K562 (cell line): ENCODE measurements at regions not wholly inside any gene's neighbourhood (a gene's known extent, or its start where the extent isn't known, plus 50 kb on each side); places are given as distances from the start of the nearest gene placed in this dataset.
A peak's percentile ranks its signal among the peaks of the same experiment; 100 is the strongest.

Experiments used
- ATAC-seq: fragments of 200-7000 bp; cut with Tn5 transposase; 3 replicates; pipeline ENCODE4 v1.9.1; 2020; ENCODE audit warnings: moderate library complexity
- BruUV-seq: library from RNA; stranded (reverse); fragments of 400-500 nt; replicated peaks from 2 replicates; lab custom pipeline; 2021; lab: Mats Ljungman, UMichigan
- CTCF ChIA-PET: fragments of 300-600 bp; formaldehyde crosslinking; extraction: SDS; loops from one replicate; lab custom pipeline; 2021; ENCODE audit warnings: low intra/inter-chr PET ratio; lab: Yijun Ruan, JAX
- POLR2A ChIA-PET: fragments of 300-600, 350-650 bp; sonication (Branson Sonifier 250); formaldehyde crosslinking; extraction: SDS; loops from one replicate; lab custom pipeline; 2021; ENCODE audit warnings: antibody characterized with exemption, inconsistent platforms; lab: Yijun Ruan, JAX
- DNase-seq, 4 experiments: peaks; one replicate each; pipeline versions ENCODE4 v3.0.0 to v3.0.0-alpha.2; 2011 to 2018; ENCODE audit warnings: low spot score in 3 of 4, mixed read lengths in 3 of 4; ENCODE audit errors: extremely low read depth in 1 of 4
- FAIRE-seq: peaks from 2 replicates; lab custom pipeline; 2011; peaks lifted over from hg19 to GRCh38; lab: Jason Lieb, UNC
- H2AFZ ChIP-seq: 2 replicates; pipeline ENCODE4 v1.6.0; 2011; ENCODE audit warnings: low read depth, low read length, control low read depth, inconsistent platforms
- H3K27ac ChIP-seq: fragments of 200-600 bp; 3 replicates; pipeline ENCODE4 v1.8.0; 2011; ENCODE audit warnings: low read depth, mild to moderate bottlenecking, control low read depth, inconsistent platforms, low read length, moderate library complexity, mixed read lengths; ENCODE audit errors: extremely low read depth
- H3K27me3 ChIP-seq, 2 experiments: fragments of 300-600 bp in 1 of 2; 2 replicates in 1 of 2; 3 replicates in 1 of 2; pipeline versions ENCODE4 v1.6.0 to v1.8.0; 2011; ENCODE audit warnings: inconsistent platforms in 2 of 2, low read length in 2 of 2, mild to moderate bottlenecking in 1 of 2, mixed read lengths in 1 of 2, moderate library complexity in 1 of 2; ENCODE audit not compliant: control insufficient read depth in 2 of 2, insufficient read depth in 2 of 2
- H3K36me3 ChIP-seq: fragments of 300-600 bp; 3 replicates; pipeline ENCODE4 v1.8.0; 2011; ENCODE audit warnings: mild to moderate bottlenecking, low read length, inconsistent platforms; ENCODE audit not compliant: control insufficient read depth, insufficient read depth
- H3K4me1 ChIP-seq, 2 experiments: fragments of 200-600 bp in 1 of 2; replicated peaks in 1 of 2; 2 replicates in 1 of 2; 3 replicates in 1 of 2; pipeline versions ENCODE4 v1.5.1 to v1.8.0; 2011; ENCODE audit warnings: inconsistent platforms in 2 of 2, low read length in 2 of 2, mild to moderate bottlenecking in 1 of 2, mixed read lengths in 1 of 2, moderate library complexity in 1 of 2; ENCODE audit not compliant: control insufficient read depth in 2 of 2, insufficient read depth in 2 of 2
- H3K4me2 ChIP-seq: 2 replicates; pipeline ENCODE4 v1.6.1; 2011; ENCODE audit warnings: low read length, control low read depth, inconsistent platforms, mixed read lengths; ENCODE audit not compliant: insufficient read depth
- H3K4me3 ChIP-seq: fragments of 200-600 bp; sonication (generic), shearing (Covaris generic); 2 replicates; pipeline ENCODE4 v1.5.1; 2016; ENCODE audit warnings: control low read depth, inconsistent platforms
- H3K79me2 ChIP-seq: fragments of 200-600 bp; 3 replicates; pipeline ENCODE4 v1.8.0; 2011; ENCODE audit warnings: low read length, inconsistent platforms; ENCODE audit not compliant: control insufficient read depth, insufficient read depth
- H3K9ac ChIP-seq, 2 experiments: 2 replicates each; pipeline versions ENCODE4 v1.6.0 to v1.6.1; 2011; ENCODE audit warnings: low read depth in 2 of 2, low read length in 2 of 2, control low read depth in 1 of 2, inconsistent platforms in 1 of 2, mild to moderate bottlenecking in 1 of 2, mixed read lengths in 1 of 2; ENCODE audit not compliant: insufficient read depth in 1 of 2
- H3K9me1 ChIP-seq: one replicate; pipeline ENCODE4 v1.6.0; 2011; ENCODE audit warnings: inconsistent platforms, mild to moderate bottlenecking, low read length, moderate library complexity; ENCODE audit not compliant: control insufficient read depth, insufficient read depth
- H3K9me3 ChIP-seq: replicated peaks from 2 replicates; pipeline ENCODE4 v1.5.1; 2011; ENCODE audit warnings: low read depth, low read length, inconsistent platforms; ENCODE audit not compliant: control insufficient read depth, insufficient read depth
- H4K20me1 ChIP-seq: replicated peaks from 2 replicates; pipeline ENCODE4 v1.6.1; 2011; ENCODE audit warnings: low read length, inconsistent platforms, mixed read lengths; ENCODE audit not compliant: control insufficient read depth, insufficient read depth
- ARID1B ChIP-seq: fragments of 450-650 bp; IDR thresholded peaks from 2 replicates; pipeline ENCODE4 v1.6.1; 2016; ENCODE audit warnings: antibody characterized with exemption, mild to moderate bottlenecking, inconsistent platforms
- FOXA1 ChIP-seq: fragments of 450-650 bp; IDR thresholded peaks from 2 replicates; pipeline ENCODE4 v1.6.1; 2016; ENCODE audit warnings: mild to moderate bottlenecking, borderline replicate concordance
- GMEB1 ChIP-seq: fragments of 250-450 bp; sonication (Bioruptor Pico); IDR thresholded peaks from 2 replicates; pipeline ENCODE4 v1.4.0; 2020; ENCODE audit warnings: mild to moderate bottlenecking
- GTF2B ChIP-seq: IDR thresholded peaks from 2 replicates; pipeline ENCODE4 v1.6.1; 2011; ENCODE audit not compliant: insufficient read length; ENCODE audit errors: extremely low read depth
- HNRNPK ChIP-seq: fragments of 200-400 bp; formaldehyde crosslinking; IDR thresholded peaks from one replicate; pipeline ENCODE4 v1.6.1; 2018; ENCODE audit warnings: mild to moderate bottlenecking, low read depth, low read length; ENCODE audit not compliant: poor library complexity, severe bottlenecking
- LARP7 ChIP-seq: fragments of 450-650 bp; IDR thresholded peaks from 2 replicates; pipeline ENCODE4 v1.6.1; 2016
- NR4A1 ChIP-seq, 2 experiments: fragments of 250-450 bp in 1 of 2; fragments of 450-650 bp in 1 of 2; sonication (Bioruptor Pico) in 1 of 2; IDR thresholded peaks; 2 replicates each; pipeline versions ENCODE4 v1.4.0 to v1.6.1; 2016 to 2020; ENCODE audit warnings: mild to moderate bottlenecking in 2 of 2, missing compliant biosample characterization in 1 of 2, missing genetic modification characterization in 1 of 2, moderate library complexity in 1 of 2
- PREB ChIP-seq: sonication (generic); formaldehyde crosslinking; IDR thresholded peaks from 2 replicates; pipeline ENCODE4 v1.8.1; 2023; ENCODE audit warnings: mild to moderate bottlenecking, missing genetic modification reagents
- RBM34 ChIP-seq: fragments of 200-400 bp; formaldehyde crosslinking; IDR thresholded peaks from 2 replicates; pipeline ENCODE4 v1.6.1; 2018; ENCODE audit warnings: low read length, borderline replicate concordance; ENCODE audit not compliant: insufficient read depth
- SMAD3 ChIP-seq: fragments of 450-650 bp; formaldehyde crosslinking; conservative IDR thresholded peaks from 2 replicates; pipeline ENCODE4 v1.4.0; 2020; ENCODE audit warnings: mild to moderate bottlenecking
- SRSF1 ChIP-seq: fragments of 200-400 bp; formaldehyde crosslinking; IDR thresholded peaks from 2 replicates; pipeline ENCODE4 v1.6.1; 2017; ENCODE audit warnings: mild to moderate bottlenecking, low read depth, low read length, moderate library complexity
- ZKSCAN3 ChIP-seq: fragments of 250-450 bp; sonication (Bioruptor Pico); IDR thresholded peaks from 2 replicates; pipeline ENCODE4 v1.4.0; 2020
- ZNF197 ChIP-seq: fragments of 200-800 bp; sonication (Bioruptor generic); IDR thresholded peaks from 2 replicates; pipeline ENCODE4 v1.6.1; 2016; ENCODE audit warnings: low read depth, missing genetic modification characterization, missing compliant biosample characterization
- ZNF280A ChIP-seq: fragments of 450-650 bp; IDR thresholded peaks from 2 replicates; pipeline ENCODE4 v1.6.1; 2018; ENCODE audit warnings: mild to moderate bottlenecking, low read depth; ENCODE audit not compliant: partially characterized antibody
- ZNF408 ChIP-seq: fragments of 250-450 bp; sonication (Bioruptor Pico); IDR thresholded peaks from 2 replicates; pipeline ENCODE4 v1.4.0; 2020; ENCODE audit warnings: low read depth, mild to moderate bottlenecking, moderate library complexity
- ZNF586 ChIP-seq: fragments of 450-650 bp; formaldehyde crosslinking; conservative IDR thresholded peaks from 2 replicates; pipeline ENCODE4 v1.4.0; 2020; ENCODE audit warnings: mild to moderate bottlenecking, moderate library complexity
- WGBS: fragments of 100-300 bp; shearing (Covaris generic); methylation state at CpG from one replicate; pipeline ENCODE4 v1.1.6; 2016; ENCODE audit warnings: low coverage, mixed read lengths; ENCODE audit not compliant: insufficient coverage; ENCODE audit errors: missing lambda C conversion rate; 5-methylcytosine and 5-hydroxymethylcytosine counted together
- in situ Hi-C: fragments of 300-500 bp; cut with MboI; formaldehyde crosslinking; loops from 4 replicates; pipeline ENCODE4 v1.15.0; 2018; ENCODE audit warnings: inconsistent platforms, mixed read lengths
- intact Hi-C: fragments of 100-400 bp; cut with micrococcal nuclease; formaldehyde crosslinking; loops from 2 replicates; pipeline ENCODE4 v1.14.2; 2022
- TF ChIP-seq, protein P1 (sequence below): fragments of 250-450 bp; sonication (Bioruptor Pico); IDR thresholded peaks from 2 replicates; pipeline ENCODE4 v1.4.0; 2020; ENCODE audit warnings: mild to moderate bottlenecking, moderate library complexity

DNA sequence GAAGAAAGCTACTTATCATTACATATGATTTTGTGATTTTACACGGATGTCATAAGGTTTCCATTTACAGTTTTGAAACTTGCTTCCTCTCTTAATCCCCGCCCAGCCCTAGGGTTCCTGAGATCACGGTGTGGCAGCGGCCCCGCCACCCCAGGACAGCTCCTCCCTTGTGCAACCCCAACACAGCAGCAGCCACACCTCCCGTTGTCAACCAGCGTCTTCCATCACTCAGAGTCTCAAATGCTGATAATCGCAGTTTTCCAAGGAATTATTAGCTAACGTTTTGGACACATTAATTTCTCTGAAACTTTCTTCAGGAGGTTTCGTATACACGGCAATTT is 204.8 kb downstream of the THBS2 start:
- DNase-seq (no peak), FAIRE-seq (no peak)
- intact Hi-C loops: no loop called here
- TF ChIP-seq SMAD3 (CRISPR knock-in tag) (no peak), NR4A1 (CRISPR knock-in tag; IDR thresholded peaks at IDR 0.05) (no peak), NR4A1 (tag; IDR thresholded peaks at IDR 0.05) (no peak), ZKSCAN3 (CRISPR knock-in tag) (no peak), ZNF197 (CRISPR knock-in tag) (no peak), FOXA1 (no peak), ARID1B (no peak), HNRNPK (no peak), ZNF586 (CRISPR knock-in tag) (no peak), LARP7 (no peak), SRSF1 (no peak), GMEB1 (no peak), GTF2B (no peak), RBM34 (no peak), PREB (CRISPR knock-in tag) (no peak), ZNF408 (CRISPR knock-in tag) (no peak), ZNF280A (no peak)
- TF ChIP-seq, protein P1, sequence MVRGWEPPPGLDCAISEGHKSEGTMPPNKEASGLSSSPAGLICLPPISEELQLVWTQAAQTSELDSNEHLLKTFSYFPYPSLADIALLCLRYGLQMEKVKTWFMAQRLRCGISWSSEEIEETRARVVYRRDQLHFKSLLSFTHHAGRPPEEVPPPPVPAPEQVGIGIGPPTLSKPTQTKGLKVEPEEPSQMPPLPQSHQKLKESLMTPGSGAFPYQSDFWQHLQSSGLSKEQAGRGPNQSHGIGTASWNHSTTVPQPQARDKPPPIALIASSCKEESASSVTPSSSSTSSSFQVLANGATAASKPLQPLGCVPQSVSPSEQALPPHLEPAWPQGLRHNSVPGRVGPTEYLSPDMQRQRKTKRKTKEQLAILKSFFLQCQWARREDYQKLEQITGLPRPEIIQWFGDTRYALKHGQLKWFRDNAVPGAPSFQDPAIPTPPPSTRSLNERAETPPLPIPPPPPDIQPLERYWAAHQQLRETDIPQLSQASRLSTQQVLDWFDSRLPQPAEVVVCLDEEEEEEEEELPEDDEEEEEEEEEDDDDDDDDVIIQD (CRISPR knock-in tag): no peak

More for the DNA sequence above, 204.8 kb downstream of the THBS2 start:
- Histone ChIP-seq H3K4me2 (no peak overlapping the region), H3K79me2 (no peaks in the 10 kb centered on the region), H3K9me3 (no peaks in the 10 kb centered on the region), H3K9ac (no peak overlapping the region), H2AFZ (no peak overlapping the region), H3K4me1 (no peaks in the 10 kb centered on the region), H3K27ac (no peak overlapping the region), H3K36me3 (no peaks in the 10 kb centered on the region), H4K20me1 (0 out of 2 replicates have a peak, but pooled peaks cover 2% of the 10 kb centered on the region), H3K4me3 (no peak overlapping the region), H3K9me1 (no peaks in the 10 kb centered on the region), H3K27me3 (peaks cover 0 to 29% of the 10 kb centered on the region in 2 experiments; a peak in 3 of 5 replicates)
- WGBS: 1% methylated on average over 11 of the region's 11 CpGs
- ChIA-PET POLR2A (no interaction called here), CTCF (no interaction called here)
- peak; percentile 49; the same call in 1 of the 3 replicates for ATAC-seq
- in situ Hi-C loops: no loop called here
- BruUV-seq: no TSS peak
